Peyer's patch (tissue), 4 donors: ENCODE measurements at regions not wholly inside any gene's neighbourhood (a gene's known extent, or its start where the extent isn't known, plus 50 kb on each side); places are given as distances from the start of the nearest gene placed in this dataset.

ENCODE experiments used
- POLR2A ChIP-seq, 2 donors: fragments of 450-650 bp; IDR thresholded peaks; one replicate each; pipeline ENCODE4 v1.5.1; 2017; ENCODE audit warnings: antibody characterized with exemption in 2 of 2, mild to moderate bottlenecking in 2 of 2, moderate library complexity in 2 of 2
- TF ChIP-seq, protein P1 (sequence below), 6 experiments: fragments of 450-650 bp in 4 of 6; fragments of 200-600 bp in 2 of 6; sonication (generic) in 1 of 6; IDR thresholded peaks; one replicate each; pipeline ENCODE4 v1.5.1; 2017 to 2019; ENCODE audit warnings: antibody characterized with exemption in 6 of 6, mild to moderate bottlenecking in 3 of 6, moderate library complexity in 1 of 6

GRCh38 chr5:174667526-174667925, 56.9 kb upstream of the MSX2 start:
- TF ChIP-seq, protein P1, sequence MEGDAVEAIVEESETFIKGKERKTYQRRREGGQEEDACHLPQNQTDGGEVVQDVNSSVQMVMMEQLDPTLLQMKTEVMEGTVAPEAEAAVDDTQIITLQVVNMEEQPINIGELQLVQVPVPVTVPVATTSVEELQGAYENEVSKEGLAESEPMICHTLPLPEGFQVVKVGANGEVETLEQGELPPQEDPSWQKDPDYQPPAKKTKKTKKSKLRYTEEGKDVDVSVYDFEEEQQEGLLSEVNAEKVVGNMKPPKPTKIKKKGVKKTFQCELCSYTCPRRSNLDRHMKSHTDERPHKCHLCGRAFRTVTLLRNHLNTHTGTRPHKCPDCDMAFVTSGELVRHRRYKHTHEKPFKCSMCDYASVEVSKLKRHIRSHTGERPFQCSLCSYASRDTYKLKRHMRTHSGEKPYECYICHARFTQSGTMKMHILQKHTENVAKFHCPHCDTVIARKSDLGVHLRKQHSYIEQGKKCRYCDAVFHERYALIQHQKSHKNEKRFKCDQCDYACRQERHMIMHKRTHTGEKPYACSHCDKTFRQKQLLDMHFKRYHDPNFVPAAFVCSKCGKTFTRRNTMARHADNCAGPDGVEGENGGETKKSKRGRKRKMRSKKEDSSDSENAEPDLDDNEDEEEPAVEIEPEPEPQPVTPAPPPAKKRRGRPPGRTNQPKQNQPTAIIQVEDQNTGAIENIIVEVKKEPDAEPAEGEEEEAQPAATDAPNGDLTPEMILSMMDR (IDR thresholded peaks at IDR 0.05): no peak
- no peak for TF ChIP-seq POLR2A (IDR thresholded peaks at IDR 0.05)
